HepG2 (cell line): ENCODE measurements at regions not wholly inside any gene's neighbourhood (a gene's known extent, or its start where the extent isn't known, plus 50 kb on each side); places are given as distances from the start of the nearest gene placed in this dataset.

Source experiments
- ATAC-seq: fragments of 200-7000 bp; cut with Tn5 transposase; 3 replicates; pipeline ENCODE4 v1.9.1; 2020; ENCODE audit warnings: mild to moderate bottlenecking, moderate library complexity
- BruUV-seq: library from RNA; stranded (reverse); fragments of 400-500 nt; replicated peaks from 2 replicates; lab custom pipeline; 2021; lab: Mats Ljungman, UMichigan
- CTCF ChIA-PET: fragments of 300-600 bp; formaldehyde crosslinking; extraction: SDS; loops from one replicate; lab custom pipeline; 2021; ENCODE audit warnings: low total read pairs, inconsistent platforms, low intra/inter-chr PET ratio; lab: Yijun Ruan, JAX
- POLR2A ChIA-PET: fragments of 350-600 bp; sonication (Branson Sonifier 250); formaldehyde crosslinking; loops from one replicate; lab custom pipeline; 2020; ENCODE audit warnings: antibody characterized with exemption, inconsistent platforms; lab: Yijun Ruan, JAX
- DNase-seq: peaks from one replicate; pipeline ENCODE4 v3.0.0-alpha.2; 2015; ENCODE audit warnings: low spot score
- FAIRE-seq: peaks from 3 replicates; lab custom pipeline; 2011; peaks lifted over from hg19 to GRCh38; lab: Jason Lieb, UNC
- H2AFZ ChIP-seq: one replicate; pipeline ENCODE4 v1.6.1; 2011; ENCODE audit warnings: low read length, inconsistent platforms
- H3K27ac ChIP-seq: fragments of 300-600 bp; 3 replicates; pipeline ENCODE4 v1.8.0; 2011; ENCODE audit warnings: mixed run types, mild to moderate bottlenecking, mixed read lengths, low read length, inconsistent platforms; ENCODE audit not compliant: insufficient read depth; ENCODE audit errors: extremely low read length
- H3K27me3 ChIP-seq, 2 experiments: fragments of 200-600 bp in 1 of 2; 2 replicates in 1 of 2; 3 replicates in 1 of 2; pipeline versions ENCODE4 v1.6.0 to v1.8.0; 2011; ENCODE audit warnings: low read length in 2 of 2, mild to moderate bottlenecking in 2 of 2, moderate library complexity in 2 of 2, inconsistent platforms in 1 of 2; ENCODE audit not compliant: insufficient read depth in 2 of 2, control insufficient read depth in 1 of 2
- H3K36me3 ChIP-seq, 2 experiments: fragments of 200-600 bp in 1 of 2; replicated peaks in 1 of 2; 2 replicates in 1 of 2; 3 replicates in 1 of 2; pipeline versions ENCODE4 v1.5.1 to v1.8.0; 2011; ENCODE audit warnings: low read length in 2 of 2, inconsistent platforms in 1 of 2; ENCODE audit not compliant: insufficient read depth in 2 of 2, control insufficient read depth in 1 of 2
- H3K4me1 ChIP-seq: 2 replicates; pipeline ENCODE4 v1.5.1; 2012; ENCODE audit warnings: low read length, inconsistent platforms; ENCODE audit not compliant: insufficient read depth
- H3K4me2 ChIP-seq: 2 replicates; pipeline ENCODE4 v1.6.0; 2011; ENCODE audit warnings: low read depth, low read length, inconsistent platforms
- H3K4me3 ChIP-seq, 3 experiments: fragments of 200-600 bp in 1 of 3; sonication (generic), shearing (Covaris generic) in 1 of 3; replicated peaks in 1 of 3; 2 replicates each; pipeline ENCODE4 v1.5.1; 2011 to 2016; ENCODE audit warnings: low read length in 3 of 3, inconsistent platforms in 2 of 3, low read depth in 2 of 3, mild to moderate bottlenecking in 2 of 3, control low read depth in 1 of 3, mixed read lengths in 1 of 3; ENCODE audit not compliant: insufficient read depth in 1 of 3
- H3K79me2 ChIP-seq: one replicate; pipeline ENCODE4 v1.6.1; 2011; ENCODE audit warnings: low read length, inconsistent platforms; ENCODE audit not compliant: insufficient read depth
- H3K9ac ChIP-seq: 2 replicates; pipeline ENCODE4 v1.6.0; 2011; ENCODE audit warnings: mild to moderate bottlenecking, low read depth, low read length, inconsistent platforms; ENCODE audit not compliant: insufficient read depth
- H3K9me3 ChIP-seq: 2 replicates; pipeline ENCODE4 v1.5.1; 2012; ENCODE audit warnings: mild to moderate bottlenecking, low read length
- H4K20me1 ChIP-seq: 2 replicates; pipeline ENCODE4 v1.6.0; 2011; ENCODE audit warnings: inconsistent platforms, mild to moderate bottlenecking, low read length, moderate library complexity; ENCODE audit not compliant: insufficient read depth
- ARHGAP35 ChIP-seq: sonication (generic); formaldehyde crosslinking; IDR thresholded peaks from 2 replicates; pipeline ENCODE4 v1.9.0; 2022; ENCODE audit warnings: mild to moderate bottlenecking, inconsistent platforms, moderate library complexity, missing genetic modification reagents, borderline replicate concordance
- ARID2 ChIP-seq: sonication (generic); formaldehyde crosslinking; IDR thresholded peaks from 2 replicates; pipeline ENCODE4 v1.8.1; 2022; ENCODE audit warnings: mild to moderate bottlenecking, missing genetic modification reagents, borderline replicate concordance
- FOXM1 ChIP-seq: sonication (generic); formaldehyde crosslinking; IDR thresholded peaks from 2 replicates; pipeline ENCODE4 v1.5.0; 2020; ENCODE audit warnings: missing genetic modification reagents
- MTA1 ChIP-seq: sonication (generic); formaldehyde crosslinking; IDR thresholded peaks from 2 replicates; pipeline ENCODE4 v1.4.0; 2020; ENCODE audit warnings: missing genetic modification reagents, mild to moderate bottlenecking, borderline replicate concordance
- NFE2L1 ChIP-seq: sonication (generic); formaldehyde crosslinking; IDR thresholded peaks from 2 replicates; pipeline ENCODE4 v1.4.0; 2020; ENCODE audit warnings: missing genetic modification reagents, mild to moderate bottlenecking, borderline replicate concordance
- PPARG ChIP-seq: conservative IDR thresholded peaks from 2 replicates; pipeline ENCODE4 v1.6.1; 2016; ENCODE audit warnings: missing biosample characterization, missing genetic modification reagents
- RAD21 ChIP-seq: fragments of 450-650 bp; formaldehyde crosslinking; IDR thresholded peaks from 2 replicates; pipeline ENCODE4 v1.5.0; 2020; ENCODE audit warnings: mild to moderate bottlenecking
- SNRNP70 ChIP-seq: fragments of 200-400 bp; formaldehyde crosslinking; IDR thresholded peaks from 2 replicates; pipeline ENCODE4 v1.6.1; 2017; ENCODE audit warnings: mild to moderate bottlenecking, low read depth, low read length, moderate library complexity
- TBP ChIP-seq: sonication (generic); formaldehyde crosslinking; IDR thresholded peaks from 2 replicates; pipeline ENCODE4 v1.5.0; 2020; ENCODE audit warnings: missing genetic modification reagents
- ZBTB26 ChIP-seq: IDR thresholded peaks from 2 replicates; pipeline ENCODE4 v1.6.1; 2016; ENCODE audit warnings: missing compliant biosample characterization, missing genetic modification reagents, borderline replicate concordance
- ZNF839 ChIP-seq: sonication (generic); formaldehyde crosslinking; IDR thresholded peaks from 2 replicates; pipeline ENCODE4 v1.4.0; 2020; ENCODE audit warnings: missing genetic modification reagents, mild to moderate bottlenecking, borderline replicate concordance
- WGBS: methylation state at CpG from one replicate; pipeline ENCODE4 v1.1.6; 2017; ENCODE audit warnings: low lambda C conversion rate; 5-methylcytosine and 5-hydroxymethylcytosine counted together
- in situ Hi-C: cut with HindIII; loops from 2 replicates; pipeline ENCODE4 v1.10.0; 2017; ENCODE audit warnings: low pct_unique_long_range_greater_than_20kb; ENCODE audit not compliant: extremely low pct_ligation_motif_present
- intact Hi-C: fragments of 100-400 bp; cut with micrococcal nuclease; formaldehyde crosslinking; loops from one replicate; pipeline ENCODE4 v1.10.0; 2022; ENCODE audit not compliant: unreplicated experiment
- TF ChIP-seq, protein P1 (sequence below): sonication (generic); formaldehyde crosslinking; IDR thresholded peaks from 2 replicates; pipeline ENCODE4 v1.4.0; 2020; ENCODE audit warnings: mild to moderate bottlenecking, missing genetic modification reagents
- TF ChIP-seq, protein P2 (sequence below): sonication (generic); formaldehyde crosslinking; IDR thresholded peaks from 2 replicates; pipeline ENCODE4 v1.9.0; 2021; ENCODE audit warnings: missing genetic modification reagents, mild to moderate bottlenecking, borderline replicate concordance
- TF ChIP-seq, protein P3 (sequence below): sonication (generic); formaldehyde crosslinking; IDR thresholded peaks from 2 replicates; pipeline ENCODE4 v1.8.1; 2023; ENCODE audit warnings: mild to moderate bottlenecking, missing genetic modification reagents, borderline replicate concordance
- TF ChIP-seq, protein P4 (sequence below): sonication (generic); formaldehyde crosslinking; IDR thresholded peaks from 2 replicates; pipeline ENCODE4 v1.4.0; 2020; ENCODE audit warnings: missing genetic modification reagents
- TF ChIP-seq, protein P5 (sequence below): sonication (generic); formaldehyde crosslinking; IDR thresholded peaks from 2 replicates; pipeline ENCODE4 v1.8.1; 2023; ENCODE audit warnings: missing genetic modification reagents, mild to moderate bottlenecking, borderline replicate concordance

GRCh38 chr2:58928973-58929372 lies 687.8 kb upstream of the FANCL start:
- no TSS peak for BruUV-seq
- Histone ChIP-seq H4K20me1 (no peaks in the 10 kb centered on the region), H3K27me3 (no peaks in the 10 kb centered on the region), H3K27ac (no peak overlapping the region), H3K79me2 (no peaks in the 10 kb centered on the region), H3K9ac (no peak overlapping the region)
- no peak for DNase-seq
- no peak for ATAC-seq
- in situ Hi-C loops = no loop called here
- intact Hi-C loops = no loop called here
- TF ChIP-seq MTA1 (CRISPR knock-in tag) (no peak), ZBTB26 (no peak), RAD21 (CRISPR knock-in tag) (no peak), ARID2 (CRISPR knock-in tag) (no peak), ARHGAP35 (CRISPR knock-in tag) (no peak), TBP (CRISPR knock-in tag) (no peak)
- TF ChIP-seq, protein P1, sequence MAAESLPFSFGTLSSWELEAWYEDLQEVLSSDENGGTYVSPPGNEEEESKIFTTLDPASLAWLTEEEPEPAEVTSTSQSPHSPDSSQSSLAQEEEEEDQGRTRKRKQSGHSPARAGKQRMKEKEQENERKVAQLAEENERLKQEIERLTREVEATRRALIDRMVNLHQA (CRISPR knock-in tag) = no peak
- TF ChIP-seq, all 625 proteins: peak for 0
- CTCF ChIA-PET = no interaction called here
- Histone ChIP-seq H3K4me1 (no peaks in the 10 kb centered on the region), H2AFZ (no peak overlapping the region), H3K4me3 (no peak overlapping the region), H3K4me2 (no peak overlapping the region), H3K36me3 (no peaks in the 10 kb centered on the region), H3K9me3 (no peaks in the 10 kb centered on the region)
- no peak for FAIRE-seq
- POLR2A ChIA-PET = no interaction called here

- Histone ChIP-seq H3K9ac (no peak overlapping the region), H2AFZ (no peak overlapping the region), H3K9me3 (no peaks in the 10 kb centered on the region), H3K27ac (no peak overlapping the region), H3K4me3 (no peak overlapping the region), H3K4me2 (no peak overlapping the region), H3K36me3 (no peaks in the 10 kb centered on the region), H4K20me1 (no peaks in the 10 kb centered on the region), H3K4me1 (no peaks in the 10 kb centered on the region), H3K79me2 (no peaks in the 10 kb centered on the region), H3K27me3 (no peaks in the 10 kb centered on the region)
- ChIA-PET POLR2A (no interaction called here), CTCF (no interaction called here)
- in situ Hi-C loops (no loop called here), intact Hi-C loops (no loop called here)
- DNase-seq (no peak), FAIRE-seq (no peak), ATAC-seq (no peak)
- BruUV-seq = no TSS peak
- under 1% methylated on average over 6 of the region's 6 CpGs for WGBS
- TF ChIP-seq FOXM1 = no peak
- no peak for TF ChIP-seq ZNF839
- TF ChIP-seq SNRNP70 = no peak
- TF ChIP-seq, protein P2, sequence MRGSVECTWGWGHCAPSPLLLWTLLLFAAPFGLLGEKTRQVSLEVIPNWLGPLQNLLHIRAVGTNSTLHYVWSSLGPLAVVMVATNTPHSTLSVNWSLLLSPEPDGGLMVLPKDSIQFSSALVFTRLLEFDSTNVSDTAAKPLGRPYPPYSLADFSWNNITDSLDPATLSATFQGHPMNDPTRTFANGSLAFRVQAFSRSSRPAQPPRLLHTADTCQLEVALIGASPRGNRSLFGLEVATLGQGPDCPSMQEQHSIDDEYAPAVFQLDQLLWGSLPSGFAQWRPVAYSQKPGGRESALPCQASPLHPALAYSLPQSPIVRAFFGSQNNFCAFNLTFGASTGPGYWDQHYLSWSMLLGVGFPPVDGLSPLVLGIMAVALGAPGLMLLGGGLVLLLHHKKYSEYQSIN = no peak
- TF ChIP-seq, protein P3, sequence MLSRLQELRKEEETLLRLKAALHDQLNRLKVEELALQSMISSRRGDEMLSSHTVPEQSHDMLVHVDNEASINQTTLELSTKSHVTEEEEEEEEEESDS (CRISPR knock-in tag) = no peak
- TF ChIP-seq PPARG (CRISPR knock-in tag) = no peak
- no peak for TF ChIP-seq NFE2L1 (CRISPR knock-in tag)
- TF ChIP-seq, protein P4, sequence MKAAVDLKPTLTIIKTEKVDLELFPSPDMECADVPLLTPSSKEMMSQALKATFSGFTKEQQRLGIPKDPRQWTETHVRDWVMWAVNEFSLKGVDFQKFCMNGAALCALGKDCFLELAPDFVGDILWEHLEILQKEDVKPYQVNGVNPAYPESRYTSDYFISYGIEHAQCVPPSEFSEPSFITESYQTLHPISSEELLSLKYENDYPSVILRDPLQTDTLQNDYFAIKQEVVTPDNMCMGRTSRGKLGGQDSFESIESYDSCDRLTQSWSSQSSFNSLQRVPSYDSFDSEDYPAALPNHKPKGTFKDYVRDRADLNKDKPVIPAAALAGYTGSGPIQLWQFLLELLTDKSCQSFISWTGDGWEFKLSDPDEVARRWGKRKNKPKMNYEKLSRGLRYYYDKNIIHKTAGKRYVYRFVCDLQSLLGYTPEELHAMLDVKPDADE = no peak
- TF ChIP-seq, protein P5, sequence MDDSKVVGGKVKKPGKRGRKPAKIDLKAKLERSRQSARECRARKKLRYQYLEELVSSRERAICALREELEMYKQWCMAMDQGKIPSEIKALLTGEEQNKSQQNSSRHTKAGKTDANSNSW = no peak
These were observed 687.3 kb upstream of the FANCL start for GRCh38 chr2:58928391-58928790.
